CD14-positive monocyte (primary cell): ENCODE measurements at regions not wholly inside any gene's neighbourhood (a gene's known extent, or its start where the extent isn't known, plus 50 kb on each side); places are given as distances from the start of the nearest gene placed in this dataset.

Experiments
- DNase-seq, 3 donors: peaks; one replicate each; pipeline ENCODE4 v3.0.0-alpha.2; 2011 to 2022
- H2AFZ ChIP-seq: 2 replicates; pipeline ENCODE4 v1.6.0; 2012; ENCODE audit warnings: mild to moderate bottlenecking, low read depth, low read length, inconsistent platforms; ENCODE audit not compliant: insufficient read depth, poor library complexity, severe bottlenecking
- H3K27ac ChIP-seq, 2 donors: 1 replicate in 1 of 2; 2 replicates in 1 of 2; pipeline ENCODE4 v1.5.1; 2012 to 2013; ENCODE audit warnings: low read length in 2 of 2, control low read depth in 1 of 2, inconsistent platforms in 1 of 2, low read depth in 1 of 2, mild to moderate bottlenecking in 1 of 2
- H3K27me3 ChIP-seq, 2 donors: one replicate each; pipeline versions ENCODE4 v1.6.0 to v1.6.1; 2011 to 2013; ENCODE audit warnings: low read length in 2 of 2; ENCODE audit not compliant: control insufficient read depth in 2 of 2, insufficient read depth in 2 of 2
- H3K36me3 ChIP-seq, 2 donors: replicated peaks in 1 of 2; 1 replicate in 1 of 2; 2 replicates in 1 of 2; pipeline versions ENCODE4 v1.5.1 to v1.6.1; 2012 to 2013; ENCODE audit warnings: low read length in 2 of 2, control low read depth in 1 of 2, inconsistent platforms in 1 of 2, mild to moderate bottlenecking in 1 of 2; ENCODE audit not compliant: insufficient read depth in 2 of 2, control insufficient read depth in 1 of 2
- H3K4me1 ChIP-seq, 2 donors: 1 replicate in 1 of 2; 2 replicates in 1 of 2; pipeline versions ENCODE4 v1.5.1 to v1.6.1; 2012 to 2013; ENCODE audit warnings: low read length in 2 of 2, control low read depth in 1 of 2, inconsistent platforms in 1 of 2, mild to moderate bottlenecking in 1 of 2, moderate library complexity in 1 of 2; ENCODE audit not compliant: insufficient read depth in 2 of 2, control insufficient read depth in 1 of 2
- H3K4me2 ChIP-seq: replicated peaks from 2 replicates; pipeline ENCODE3; 2012; ENCODE audit warnings: low read length, moderate library complexity, mild to moderate bottlenecking; ENCODE audit not compliant: poor library complexity, severe bottlenecking; ENCODE audit errors: extremely low read depth
- H3K4me3 ChIP-seq, 3 experiments: fragments of 200-600 bp in 1 of 3; sonication (generic) in 1 of 3; replicated peaks in 1 of 3; 1 replicate in 2 of 3; 2 replicates in 1 of 3; pipeline ENCODE4 v1.5.1; 2011 to 2013; ENCODE audit warnings: low read length in 3 of 3, mild to moderate bottlenecking in 3 of 3, control low read depth in 2 of 3, low read depth in 2 of 3, inconsistent platforms in 1 of 3, moderate library complexity in 1 of 3
- H3K79me2 ChIP-seq: 2 replicates; pipeline ENCODE4 v1.6.0; 2012; ENCODE audit warnings: mild to moderate bottlenecking, control low read depth, inconsistent platforms, low read length, moderate library complexity; ENCODE audit not compliant: insufficient read depth
- H3K9ac ChIP-seq: 2 replicates; pipeline ENCODE4 v1.6.0; 2017; ENCODE audit warnings: low read length, mild to moderate bottlenecking; ENCODE audit not compliant: insufficient read depth, poor library complexity, severe bottlenecking
- H3K9me3 ChIP-seq, 2 donors: replicated peaks in 1 of 2; 1 replicate in 1 of 2; 2 replicates in 1 of 2; pipeline versions ENCODE4 v1.5.1 to v1.6.1; 2012 to 2013; ENCODE audit warnings: low read length in 2 of 2, control low read depth in 1 of 2; ENCODE audit not compliant: control insufficient read depth in 1 of 2, insufficient read depth in 1 of 2
- H4K20me1 ChIP-seq: 2 replicates; pipeline ENCODE4 v1.6.0; 2012; ENCODE audit warnings: mild to moderate bottlenecking, low read length, control low read depth, moderate library complexity; ENCODE audit not compliant: insufficient read depth
- H3K27ac Mint-ChIP-seq, 7 donors: one replicate each; pipeline ENCODE4 v1.8.0; 2020; ENCODE audit warnings: mild to moderate bottlenecking in 7 of 7, mixed read lengths in 7 of 7, moderate library complexity in 6 of 7, inconsistent platforms in 2 of 7
- H3K27me3 Mint-ChIP-seq, 3 donors: one replicate each; pipeline ENCODE4 v1.8.0; 2021 to 2022; ENCODE audit warnings: low read depth in 3 of 3, mild to moderate bottlenecking in 3 of 3, mixed read lengths in 3 of 3, moderate library complexity in 3 of 3, inconsistent platforms in 1 of 3
- H3K36me3 Mint-ChIP-seq, 2 donors: one replicate each; pipeline ENCODE4 v1.8.0; 2020; ENCODE audit warnings: mixed read lengths in 2 of 2, inconsistent platforms in 1 of 2, mild to moderate bottlenecking in 1 of 2
- H3K4me1 Mint-ChIP-seq: one replicate; pipeline ENCODE4 v1.8.0; 2020; ENCODE audit warnings: mild to moderate bottlenecking, mixed read lengths
- H3K4me3 Mint-ChIP-seq, 2 donors: one replicate each; pipeline ENCODE4 v1.8.0; 2020; ENCODE audit warnings: mild to moderate bottlenecking in 2 of 2, mixed read lengths in 2 of 2, moderate library complexity in 1 of 2
- H3K9me3 Mint-ChIP-seq, 7 donors: one replicate each; pipeline ENCODE4 v1.8.0; 2020 to 2022; ENCODE audit warnings: mixed read lengths in 7 of 7, mild to moderate bottlenecking in 6 of 7, moderate library complexity in 6 of 7, inconsistent platforms in 2 of 7
- CTCF ChIP-seq: fragments of 200-600 bp; IDR thresholded peaks from one replicate; pipeline ENCODE4 v1.8.0; 2022; ENCODE audit warnings: antibody characterized with exemption, mild to moderate bottlenecking
- WGBS: methylation state at CpG from one replicate; pipeline ENCODE4 v1.1.5; 2013; ENCODE audit warnings: missing lambda C conversion rate; ENCODE audit not compliant: insufficient coverage; 5-methylcytosine and 5-hydroxymethylcytosine counted together
- intact Hi-C, 2 donors: fragments of 100-400 bp; cut with micrococcal nuclease; formaldehyde crosslinking; loops; one replicate each; pipeline versions ENCODE4 v1.15.0 to v1.15.1; 2023

GRCh38 chr7:131945957-131946544 is 389.6 kb upstream of the PODXL start:
- Histone ChIP-seq H3K4me1 (no peaks in the 10 kb centered on the region), H3K9me3 (no peaks in the 10 kb centered on the region), H3K27ac (no peak overlapping the region), H3K36me3 (no peaks in the 10 kb centered on the region), H3K27me3 (peaks cover 0 to 14% of the 10 kb centered on the region in 2 donors), H3K79me2 (no peaks in the 10 kb centered on the region), H3K4me3 (no peak overlapping the region), H3K9ac (no peak overlapping the region), H3K4me2 (no peak overlapping the region), H2AFZ (no peak overlapping the region), H4K20me1 (no peaks in the 10 kb centered on the region)
- Mint-ChIP-seq H3K36me3 (no peaks in the 10 kb centered on the region), H3K27me3 (peaks cover 16 to 29% (median 16%) of the 10 kb centered on the region in 3 donors), H3K27ac (no peak overlapping the region), H3K9me3 (peaks cover 0 to 2% (median 0%) of the 10 kb centered on the region in 7 donors), H3K4me1 (no peaks in the 10 kb centered on the region), H3K4me3 (no peak overlapping the region)
- intact Hi-C loops = no loop called here
- TF ChIP-seq CTCF = no peak
- no peak for DNase-seq
- WGBS = 78% methylated on average over 6 of the region's 14 CpGs

GRCh38 chr7:131945313-131945911 is 389.0 kb upstream of the PODXL start:
- H3K36me3 ChIP-seq = no peaks in the 10 kb centered on the region
- H3K4me3 ChIP-seq = no peak overlapping the region
- no peaks in the 10 kb centered on the region for H4K20me1 ChIP-seq
- TF ChIP-seq CTCF = peak; percentile 40
- H3K27me3 ChIP-seq = peaks cover 0 to 14% of the 10 kb centered on the region in 2 donors
- intact Hi-C loops = no loop called here
- no peak overlapping the region for H3K4me3 Mint-ChIP-seq
- H3K79me2 ChIP-seq = no peaks in the 10 kb centered on the region
- peak overlapping the region; percentile 63 for H2AFZ ChIP-seq
- peaks cover 16 to 29% (median 16%) of the 10 kb centered on the region in 3 donors for H3K27me3 Mint-ChIP-seq
- H3K4me1 ChIP-seq = no peaks in the 10 kb centered on the region
- no peaks in the 10 kb centered on the region for H3K36me3 Mint-ChIP-seq
- H3K4me2 ChIP-seq = no peak overlapping the region
- no peak overlapping the region for H3K27ac ChIP-seq
- H3K9me3 ChIP-seq = no peaks in the 10 kb centered on the region
- H3K9ac ChIP-seq = no peak overlapping the region
- WGBS = 4% methylated on average over 33 of the region's 39 CpGs
- H3K27ac Mint-ChIP-seq = no peak overlapping the region
- DNase-seq = no peak
- peaks cover 0 to 2% (median 0%) of the 10 kb centered on the region in 7 donors for H3K9me3 Mint-ChIP-seq
- no peaks in the 10 kb centered on the region for H3K4me1 Mint-ChIP-seq
